ENCODE measurements at regions not wholly inside any gene's neighbourhood (a gene's known extent, or its start where the extent isn't known, plus 50 kb on each side); places are given as distances from the start of the nearest gene placed in this dataset.
"Not testable (repeated sequence)": the region's sequence is repeated elsewhere in the genome, so short reads cannot be mapped to it uniquely, and the experiment has no call there.

- DNase-seq (ENCODE audit: low spot score): no peak
- TF ChIP-seq, protein P1, sequence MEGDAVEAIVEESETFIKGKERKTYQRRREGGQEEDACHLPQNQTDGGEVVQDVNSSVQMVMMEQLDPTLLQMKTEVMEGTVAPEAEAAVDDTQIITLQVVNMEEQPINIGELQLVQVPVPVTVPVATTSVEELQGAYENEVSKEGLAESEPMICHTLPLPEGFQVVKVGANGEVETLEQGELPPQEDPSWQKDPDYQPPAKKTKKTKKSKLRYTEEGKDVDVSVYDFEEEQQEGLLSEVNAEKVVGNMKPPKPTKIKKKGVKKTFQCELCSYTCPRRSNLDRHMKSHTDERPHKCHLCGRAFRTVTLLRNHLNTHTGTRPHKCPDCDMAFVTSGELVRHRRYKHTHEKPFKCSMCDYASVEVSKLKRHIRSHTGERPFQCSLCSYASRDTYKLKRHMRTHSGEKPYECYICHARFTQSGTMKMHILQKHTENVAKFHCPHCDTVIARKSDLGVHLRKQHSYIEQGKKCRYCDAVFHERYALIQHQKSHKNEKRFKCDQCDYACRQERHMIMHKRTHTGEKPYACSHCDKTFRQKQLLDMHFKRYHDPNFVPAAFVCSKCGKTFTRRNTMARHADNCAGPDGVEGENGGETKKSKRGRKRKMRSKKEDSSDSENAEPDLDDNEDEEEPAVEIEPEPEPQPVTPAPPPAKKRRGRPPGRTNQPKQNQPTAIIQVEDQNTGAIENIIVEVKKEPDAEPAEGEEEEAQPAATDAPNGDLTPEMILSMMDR (IDR thresholded peaks at IDR 0.05; ENCODE audit: extremely low read depth, missing control alignments): no peak
Observed at GRCh38 chr6:113365191-113365590, 492.0 kb upstream of the MARCKS start.

DNA sequence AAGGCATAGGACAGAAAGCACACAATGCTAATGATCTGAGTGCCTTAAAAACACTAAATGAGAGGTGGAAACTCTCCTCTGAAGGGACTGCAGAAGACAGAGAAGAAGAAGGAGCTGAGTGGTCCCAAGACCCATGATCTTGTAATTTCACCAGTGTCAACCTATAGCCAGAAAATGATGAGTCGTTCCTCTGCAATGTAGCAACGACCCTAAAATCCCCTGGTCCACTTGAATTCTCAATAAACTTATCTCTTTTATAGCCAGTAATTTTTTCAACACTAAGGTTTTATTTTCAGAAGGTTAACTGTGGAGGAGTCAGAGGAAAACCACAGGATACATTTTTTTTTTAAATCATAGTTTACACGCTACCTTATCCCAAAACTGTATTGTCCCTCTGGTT lies 490.6 kb upstream of the MARCKS start:
- DNase-seq (ENCODE audit: low spot score): no peak
- TF ChIP-seq, protein P1 (IDR thresholded peaks at IDR 0.05; ENCODE audit: extremely low read depth, missing control alignments): no peak

DNA sequence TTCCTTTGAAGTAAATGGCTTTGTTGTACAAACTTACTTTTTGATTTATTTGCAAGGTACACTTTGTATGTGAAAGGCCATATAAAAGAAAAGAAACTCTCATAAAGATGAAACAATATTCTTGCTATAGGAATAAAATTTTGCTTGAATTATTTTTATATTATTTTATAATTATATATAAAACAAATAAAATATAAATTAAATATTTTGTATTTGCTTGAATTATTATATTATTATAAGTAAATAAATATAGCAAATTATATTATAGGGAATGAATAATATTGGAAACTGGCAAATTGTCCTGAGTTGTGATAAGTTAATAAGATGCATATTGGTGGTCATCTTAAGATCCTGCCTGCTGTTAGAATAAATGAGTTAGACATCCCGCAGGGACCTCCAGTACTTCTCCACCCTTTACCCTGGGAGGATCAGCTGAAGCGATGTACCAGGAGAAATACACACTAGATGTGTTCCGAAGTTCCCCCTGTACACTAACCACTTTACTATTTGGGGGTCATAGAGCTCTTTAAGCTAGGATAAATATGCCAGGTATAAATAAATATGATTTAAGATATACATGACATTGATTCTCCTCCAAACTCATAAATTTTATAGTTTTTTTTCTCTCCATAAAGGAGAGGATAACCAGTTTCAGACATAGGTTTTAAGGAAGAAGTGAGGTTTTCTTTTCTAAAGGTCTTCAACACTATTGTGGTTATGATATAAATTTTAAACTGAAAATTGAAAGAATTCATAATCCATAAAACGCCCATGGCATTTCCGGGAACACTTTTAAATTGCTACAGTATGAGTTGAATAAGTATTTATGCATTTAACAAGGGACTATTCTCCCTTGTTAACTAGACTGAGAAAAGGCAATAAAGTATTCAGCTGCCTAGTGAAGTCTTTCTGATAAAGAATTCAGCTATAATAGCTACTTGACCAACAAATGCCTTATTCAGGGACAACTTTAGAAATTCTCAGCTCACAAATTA lies 486.3 kb upstream of the MARCKS start:
- no peak for DNase-seq (ENCODE audit: low spot score)
- TF ChIP-seq, protein P1 (IDR thresholded peaks at IDR 0.05; ENCODE audit: extremely low read depth, missing control alignments): no peak

GRCh38 chr6:113375466-113375865 lies 481.7 kb upstream of the MARCKS start:
- not testable (repeated sequence) for DNase-seq (ENCODE audit: low spot score)

GRCh38 chr6:113375950-113376846 lies 480.9 kb upstream of the MARCKS start:
- TF ChIP-seq, protein P1 (IDR thresholded peaks at IDR 0.05; ENCODE audit: extremely low read depth, missing control alignments): no peak
- DNase-seq (ENCODE audit: low spot score): no peak

DNA sequence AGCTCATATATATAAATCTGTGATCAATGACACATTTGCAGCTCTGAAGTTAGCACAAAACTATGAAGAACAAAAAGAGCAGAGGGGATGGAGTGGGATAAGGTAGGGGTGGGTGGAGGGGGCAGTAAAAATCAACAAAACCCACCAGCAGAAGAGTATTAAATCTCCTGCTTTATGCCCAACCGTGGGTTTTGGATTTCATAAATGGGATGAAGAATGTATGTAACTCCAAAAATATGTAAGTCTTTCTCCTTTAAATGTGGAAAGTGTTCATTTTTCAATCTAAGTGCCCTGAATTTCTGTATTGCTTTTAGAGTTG lies 480.3 kb upstream of the MARCKS start:
- DNase-seq (ENCODE audit: low spot score): no peak
- TF ChIP-seq, protein P1 (IDR thresholded peaks at IDR 0.05; ENCODE audit: extremely low read depth, missing control alignments): no peak

DNA sequence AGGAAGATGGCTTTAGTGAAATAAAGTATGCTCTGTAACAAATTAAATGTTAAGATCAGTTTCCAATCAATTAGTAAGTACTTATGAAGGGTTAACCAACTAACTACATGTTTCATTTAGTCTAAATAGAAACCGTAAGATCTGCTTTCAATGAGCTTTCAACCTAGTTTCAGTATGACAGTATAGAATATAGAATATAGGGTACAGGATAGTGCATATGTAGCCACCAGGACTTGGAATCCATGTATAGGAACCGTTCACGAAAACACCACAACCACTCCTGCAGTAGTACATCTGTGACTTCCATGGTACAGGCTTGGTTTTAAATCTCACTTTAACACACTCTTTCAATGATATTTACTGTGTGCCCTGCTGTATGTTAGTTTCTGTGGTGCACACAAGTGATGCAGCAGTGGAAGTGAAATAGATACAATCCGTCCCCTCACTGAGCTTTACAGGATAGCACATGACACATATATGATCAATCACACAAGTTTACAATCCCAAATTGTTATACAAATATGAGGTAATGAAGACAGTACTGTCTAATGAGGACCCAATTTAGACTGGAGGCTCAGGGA lies 479.7 kb upstream of the MARCKS start:
- no peak for DNase-seq (ENCODE audit: low spot score)
- TF ChIP-seq, protein P1 (IDR thresholded peaks at IDR 0.05; ENCODE audit: extremely low read depth, missing control alignments): no peak

Measured in GM20000 (cell line).